Glutamatergic neuron (in vitro differentiated cells): ENCODE measurements at regions not wholly inside any gene's neighbourhood (a gene's known extent, or its start where the extent isn't known, plus 50 kb on each side); places are given as distances from the start of the nearest gene placed in this dataset.

Experiments
- DNase-seq: peaks from one replicate; pipeline ENCODE4 v3.0.0; 2022
- H3K27ac Mint-ChIP-seq: one replicate; pipeline ENCODE4 v1.8.0; 2020; ENCODE audit warnings: mild to moderate bottlenecking, mixed read lengths, inconsistent platforms; ENCODE audit not compliant: unreplicated experiment
- H3K27me3 Mint-ChIP-seq: one replicate; pipeline ENCODE4 v1.8.0; 2020; ENCODE audit warnings: mild to moderate bottlenecking, moderate library complexity, mixed read lengths, inconsistent platforms; ENCODE audit not compliant: unreplicated experiment
- H3K36me3 Mint-ChIP-seq: one replicate; pipeline ENCODE4 v1.8.0; 2020; ENCODE audit warnings: mild to moderate bottlenecking, mixed read lengths, inconsistent platforms; ENCODE audit not compliant: unreplicated experiment
- H3K4me1 Mint-ChIP-seq: one replicate; pipeline ENCODE4 v1.8.0; 2020; ENCODE audit warnings: mild to moderate bottlenecking, low read depth, mixed read lengths, inconsistent platforms; ENCODE audit not compliant: unreplicated experiment
- H3K4me3 Mint-ChIP-seq: one replicate; pipeline ENCODE4 v1.8.0; 2020; ENCODE audit warnings: mild to moderate bottlenecking, mixed read lengths, inconsistent platforms; ENCODE audit not compliant: unreplicated experiment
- H3K9me3 Mint-ChIP-seq: one replicate; pipeline ENCODE4 v1.8.0; 2020; ENCODE audit warnings: mild to moderate bottlenecking, moderate library complexity, mixed read lengths, inconsistent platforms; ENCODE audit not compliant: unreplicated experiment
- CTCF ChIP-seq: fragments of 200-600 bp; sonication (generic); IDR thresholded peaks from one replicate; pipeline ENCODE4 v1.5.0; 2021; ENCODE audit not compliant: partially characterized antibody, unreplicated experiment

DNA sequence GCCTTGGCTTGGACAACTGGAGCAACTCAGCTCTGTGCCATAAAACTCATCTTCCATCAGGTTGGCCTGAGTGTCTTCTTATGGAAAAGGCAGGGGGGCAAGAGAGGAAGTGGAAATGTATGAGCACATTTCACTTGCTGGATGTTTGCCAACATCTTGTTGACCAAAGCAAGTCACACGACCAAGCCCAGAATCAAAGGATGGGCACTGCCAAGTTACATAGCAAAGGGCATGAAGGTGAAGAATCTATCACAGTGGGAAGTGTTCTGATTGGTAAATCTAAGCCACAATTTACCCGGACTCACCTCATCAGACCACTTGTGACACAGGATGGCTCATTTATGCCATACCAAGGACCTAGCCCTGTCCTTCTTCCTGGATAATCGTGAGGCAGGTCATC, 310.5 kb upstream of the IRX5 start:
- DNase-seq, result no peak
- H3K4me3 Mint-ChIP-seq, result no peak overlapping the region
- H3K36me3 Mint-ChIP-seq, result peaks cover 14% of the 10 kb centered on the region
- H3K27ac Mint-ChIP-seq, result no peak overlapping the region
- no peaks in the 10 kb centered on the region for H3K9me3 Mint-ChIP-seq
- peaks cover 2% of the 10 kb centered on the region for H3K27me3 Mint-ChIP-seq
- TF ChIP-seq CTCF, result no peak
- no peaks in the 10 kb centered on the region for H3K4me1 Mint-ChIP-seq

DNA sequence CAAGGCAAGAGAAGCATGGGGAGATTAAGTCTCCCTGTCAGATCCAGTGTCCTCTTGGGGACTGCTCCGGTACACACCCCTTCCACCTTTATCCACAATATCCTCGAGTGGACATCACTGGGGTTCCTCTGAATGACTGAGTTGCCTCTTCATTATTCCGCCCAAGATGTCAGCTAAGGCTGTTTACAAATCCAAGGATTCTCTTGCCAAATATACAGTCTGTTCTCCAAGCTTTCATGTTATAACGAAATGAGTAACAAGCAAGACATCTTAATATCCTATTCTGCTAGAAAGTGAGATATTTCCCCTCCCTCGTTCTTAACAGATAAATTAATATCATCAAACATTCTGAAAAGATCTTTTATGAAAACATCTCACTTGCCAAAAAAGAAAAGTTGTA, 314.1 kb upstream of the IRX5 start:
- Mint-ChIP-seq H3K27ac (no peak overlapping the region), H3K36me3 (peaks cover 18% of the 10 kb centered on the region), H3K27me3 (peaks cover 4% of the 10 kb centered on the region), H3K4me3 (no peak overlapping the region), H3K9me3 (no peaks in the 10 kb centered on the region), H3K4me1 (no peaks in the 10 kb centered on the region)
- DNase-seq, result no peak
- no peak for TF ChIP-seq CTCF

DNA sequence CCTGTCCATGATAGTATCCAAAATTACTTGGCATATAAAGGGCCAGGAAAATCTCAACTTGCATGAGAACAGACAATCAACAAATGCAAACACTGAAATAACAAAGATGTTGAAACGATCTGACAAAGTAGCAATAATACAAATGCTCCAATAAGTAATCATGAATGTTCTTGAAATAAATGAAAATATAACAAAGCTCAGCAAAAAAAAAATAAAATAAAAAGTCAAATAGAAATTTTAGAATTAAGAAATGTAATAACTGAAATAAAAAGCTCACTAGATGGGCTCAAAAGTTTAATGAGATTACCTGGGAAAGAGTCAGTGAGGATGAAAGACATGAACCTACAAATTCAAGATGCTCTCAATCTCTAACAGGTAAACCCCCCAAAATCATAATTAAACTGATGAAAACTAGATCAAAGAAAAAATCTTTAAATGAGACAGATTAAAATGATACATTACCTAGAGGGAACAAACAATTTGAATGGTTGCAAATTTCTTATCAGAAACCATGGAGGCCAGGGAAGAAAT, 319.0 kb upstream of the IRX3 start:
- no peak overlapping the region for H3K27ac Mint-ChIP-seq
- no peak for DNase-seq
- H3K36me3 Mint-ChIP-seq, result peaks cover 31% of the 10 kb centered on the region
- peaks cover 1% of the 10 kb centered on the region for H3K4me1 Mint-ChIP-seq
- H3K27me3 Mint-ChIP-seq, result no peaks in the 10 kb centered on the region
- H3K4me3 Mint-ChIP-seq, result no peak overlapping the region
- peaks cover 7% of the 10 kb centered on the region for H3K9me3 Mint-ChIP-seq
- no peak for TF ChIP-seq CTCF

GRCh38 chr16:54602666-54603065, 316.1 kb upstream of the IRX3 start:
- Mint-ChIP-seq H3K4me3 (no peak overlapping the region), H3K27me3 (no peaks in the 10 kb centered on the region), H3K36me3 (peaks cover 31% of the 10 kb centered on the region), H3K4me1 (peaks cover 1% of the 10 kb centered on the region), H3K27ac (no peak overlapping the region), H3K9me3 (peaks cover 11% of the 10 kb centered on the region)
- no peak for DNase-seq
- TF ChIP-seq CTCF, result no peak

- Mint-ChIP-seq H3K4me3 (no peak overlapping the region), H3K27me3 (no peaks in the 10 kb centered on the region), H3K27ac (no peak overlapping the region), H3K9me3 (peaks cover 4% of the 10 kb centered on the region), H3K4me1 (peaks cover 8% of the 10 kb centered on the region), H3K36me3 (peaks cover 8% of the 10 kb centered on the region)
- no peak for DNase-seq
- no peak for TF ChIP-seq CTCF
Measured at GRCh38 chr16:54597222-54597621, 310.6 kb upstream of the IRX3 start.
